D341Med (cell line): ENCODE measurements at regions not wholly inside any gene's neighbourhood (a gene's known extent, or its start where the extent isn't known, plus 50 kb on each side); places are given as distances from the start of the nearest gene placed in this dataset.

Experiments
- DNase-seq: peaks from one replicate; pipeline ENCODE4 v3.0.0; 2012; ENCODE audit warnings: low spot score

DNA sequence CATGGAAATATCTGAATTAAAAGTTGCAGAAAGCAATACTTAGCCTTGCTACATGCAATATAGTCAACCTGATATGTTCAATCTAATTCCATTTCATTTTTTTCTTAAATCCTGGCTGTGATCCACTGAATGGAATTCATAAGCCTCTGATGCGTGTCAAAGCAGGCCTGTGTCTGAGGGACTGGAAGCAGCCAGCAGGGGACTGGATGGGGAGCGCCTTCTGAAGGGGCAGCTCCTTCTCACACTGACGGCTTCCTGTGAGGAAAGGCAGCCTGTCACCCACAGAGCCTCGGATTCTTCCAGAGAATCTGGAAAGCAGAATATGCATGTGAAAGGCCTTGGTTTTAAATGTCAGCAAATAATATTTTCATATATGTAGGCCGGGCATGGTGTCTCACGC, 73.5 kb downstream of the KCNF1 start:
- no peak for DNase-seq

GRCh38 chr2:10985901-10986535, 74.3 kb downstream of the KCNF1 start:
- DNase-seq, result no peak

DNA sequence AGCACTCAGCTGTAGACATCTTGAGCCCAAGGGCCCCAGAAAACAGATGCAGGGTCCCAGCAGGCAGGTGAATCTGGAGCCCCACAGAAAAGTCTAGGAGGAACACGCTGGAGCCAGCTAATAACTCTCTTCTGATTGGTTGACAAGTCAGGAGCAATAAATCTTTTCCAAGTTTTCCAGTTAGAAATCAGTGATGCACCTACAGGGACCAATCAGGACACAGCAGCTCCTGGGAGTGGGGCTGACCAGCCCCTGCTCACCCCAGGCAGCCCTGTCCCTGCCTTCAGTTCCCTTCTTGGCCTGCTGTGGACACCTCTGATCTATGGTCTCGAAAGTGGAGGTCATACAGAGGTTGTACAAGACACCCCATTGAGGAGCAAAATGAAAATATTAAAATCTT, 75.7 kb downstream of the KCNF1 start:
- no peak for DNase-seq

GRCh38 chr2:10987861-10988260, 76.1 kb downstream of the KCNF1 start:
- no peak for DNase-seq

DNA sequence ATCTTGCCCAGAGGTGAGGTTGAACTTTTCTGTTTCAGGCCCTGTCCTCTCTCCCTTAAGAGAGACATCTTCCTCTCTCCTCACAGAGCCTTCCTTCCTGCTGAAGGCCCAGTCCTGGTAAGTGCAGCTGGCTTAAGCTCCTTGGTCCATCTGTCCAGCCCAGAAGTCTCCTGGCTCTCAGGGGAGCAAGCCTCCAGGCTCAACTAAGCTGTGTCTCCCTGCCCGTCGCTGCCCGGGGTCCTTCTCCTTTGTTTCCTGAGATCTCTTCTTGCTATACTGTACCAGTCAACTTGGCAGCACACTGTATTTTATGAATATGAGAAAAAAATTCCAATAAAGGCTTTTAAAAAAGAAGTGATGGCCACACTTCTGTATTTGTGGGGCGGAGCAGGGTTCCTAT, 77.4 kb downstream of the KCNF1 start:
- DNase-seq, result no peak

DNA sequence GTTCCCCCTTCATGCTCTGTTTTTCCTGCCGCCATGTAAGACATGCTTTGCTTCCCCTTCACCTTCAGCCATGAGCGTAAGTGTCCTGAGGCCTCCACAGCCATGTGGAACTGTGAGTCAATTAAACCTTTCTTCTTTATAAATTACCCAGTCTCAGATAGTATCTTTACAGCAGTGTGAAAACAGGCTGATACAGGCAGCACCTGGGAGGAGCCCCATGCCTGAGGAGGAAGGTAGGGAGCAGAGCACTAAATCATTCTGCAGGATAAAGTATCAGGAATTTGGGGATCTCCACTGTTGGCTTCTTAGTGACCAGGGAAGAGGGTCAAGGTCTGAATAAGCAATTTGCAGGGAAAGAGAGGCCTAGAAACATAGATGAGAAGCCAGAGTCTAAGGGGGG, 78.0 kb downstream of the KCNF1 start:
- DNase-seq, result no peak

DNA sequence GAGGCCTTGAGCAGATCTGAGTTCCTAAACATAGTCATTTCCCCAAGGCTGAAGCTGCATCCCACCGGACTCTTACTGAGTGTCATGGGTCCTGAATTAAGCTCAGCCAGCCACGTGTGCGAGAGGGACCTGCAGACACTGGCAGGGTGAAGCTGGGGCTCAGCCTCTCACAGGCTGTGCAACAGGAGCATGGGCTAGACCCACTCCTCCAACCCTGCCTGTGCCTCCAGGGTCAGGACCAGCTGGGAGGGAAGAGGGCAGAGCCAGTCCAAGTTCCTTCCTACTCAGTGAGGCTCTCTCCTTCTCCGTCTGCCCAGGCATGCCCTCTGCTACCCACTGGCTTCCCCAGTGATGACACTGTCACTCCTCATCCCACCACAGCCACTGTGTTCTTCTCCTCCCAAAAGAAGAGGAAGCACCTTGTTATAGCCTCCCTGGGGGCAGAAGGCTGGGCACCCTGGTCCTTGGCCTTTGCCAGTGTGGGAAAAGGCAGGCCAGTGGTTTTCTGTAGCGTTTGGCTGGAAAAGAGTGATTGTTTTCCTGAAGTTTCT, 78.9 kb downstream of the KCNF1 start:
- DNase-seq, result no peak

DNA sequence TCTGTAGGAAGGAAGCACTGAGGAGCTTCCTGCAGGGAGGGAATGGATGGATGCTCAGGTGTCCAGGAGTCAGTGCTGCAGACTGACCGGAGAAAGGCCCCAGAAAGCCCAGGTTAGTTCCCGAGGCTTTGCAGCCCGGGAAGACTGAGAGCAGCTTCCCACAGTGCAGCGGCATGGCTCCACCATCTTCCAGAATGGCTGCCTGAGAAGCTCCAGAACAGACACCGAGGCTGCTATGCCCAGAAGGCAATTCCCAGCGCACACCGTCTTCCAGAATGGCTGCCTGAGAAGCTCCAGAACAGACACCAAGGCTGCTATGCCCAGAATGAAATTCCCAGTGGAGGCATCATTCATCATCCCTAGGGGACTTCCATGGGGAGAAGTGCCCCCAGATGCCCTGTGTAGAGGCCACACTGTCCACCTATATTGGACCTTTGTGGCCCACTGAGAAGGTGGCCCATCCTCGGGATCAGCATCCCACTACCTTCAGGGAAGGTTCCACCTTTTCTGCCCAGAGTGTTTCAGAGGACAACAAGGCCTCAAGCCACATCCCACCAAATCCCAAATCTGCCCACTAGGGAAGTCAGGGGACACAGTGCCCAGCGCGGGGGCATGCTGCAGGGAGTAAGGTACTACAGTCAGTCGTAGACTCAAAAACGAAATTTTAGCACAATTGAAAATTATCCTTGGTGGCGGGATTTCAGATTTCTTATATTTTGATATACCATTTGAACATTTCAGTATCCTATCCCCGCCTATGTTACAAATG, 80.5 kb downstream of the KCNF1 start:
- DNase-seq, result no peak

DNA sequence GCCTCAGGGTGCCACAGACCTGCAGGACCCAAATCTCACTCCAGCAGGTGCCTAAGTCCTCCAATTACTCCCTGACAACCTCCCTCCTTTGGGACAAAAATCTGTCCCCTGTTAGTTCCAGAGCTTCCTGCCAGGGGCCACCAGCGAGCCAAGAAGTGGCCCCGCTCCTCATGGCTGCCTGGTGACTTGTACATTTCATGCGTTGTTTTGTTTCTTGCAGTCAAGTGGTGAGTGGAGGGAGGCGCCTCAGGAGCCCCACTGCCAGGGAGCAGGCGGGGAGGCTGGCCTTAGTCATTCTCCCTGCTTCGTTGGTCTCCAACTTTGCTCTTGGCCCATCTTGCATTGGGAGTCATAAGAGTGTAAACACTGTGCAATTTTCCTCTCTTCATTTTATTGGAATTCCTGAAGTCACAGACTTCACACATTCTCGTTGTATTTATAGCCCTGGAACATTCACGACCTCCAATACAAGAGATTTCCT, 81.3 kb downstream of the KCNF1 start:
- DNase-seq, result no peak

DNA sequence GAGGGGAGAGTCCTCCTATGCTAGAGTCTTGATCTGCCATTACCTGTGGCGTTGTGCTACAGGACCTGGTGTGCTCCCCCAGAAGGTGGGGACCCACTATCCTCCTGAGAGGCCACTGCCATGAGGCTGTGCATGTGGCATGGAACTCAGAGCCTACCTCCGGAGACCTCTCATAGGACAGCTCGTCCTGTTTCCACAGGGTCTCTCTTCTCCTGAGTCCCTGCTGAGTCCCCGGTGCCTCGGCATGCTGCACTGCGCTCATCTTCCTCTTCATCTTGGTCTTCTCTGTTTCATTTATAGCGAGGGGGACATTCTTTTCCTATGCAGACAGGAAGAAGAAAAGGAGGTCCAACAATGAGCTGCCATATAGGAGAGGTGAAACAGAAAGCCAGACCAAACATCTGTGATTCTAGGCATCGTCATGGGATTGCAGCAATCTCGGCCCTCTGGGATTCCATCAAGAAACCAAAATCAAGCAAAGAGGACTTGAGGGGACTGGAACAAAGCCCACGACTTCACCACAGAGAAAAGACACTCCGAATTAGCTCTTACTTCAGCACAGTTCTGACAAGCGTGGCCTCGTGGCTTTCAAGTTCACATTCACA, 83.7 kb downstream of the KCNF1 start:
- no peak for DNase-seq

GRCh38 chr2:11004199-11004598, 92.5 kb downstream of the KCNF1 start:
- no peak for DNase-seq

DNA sequence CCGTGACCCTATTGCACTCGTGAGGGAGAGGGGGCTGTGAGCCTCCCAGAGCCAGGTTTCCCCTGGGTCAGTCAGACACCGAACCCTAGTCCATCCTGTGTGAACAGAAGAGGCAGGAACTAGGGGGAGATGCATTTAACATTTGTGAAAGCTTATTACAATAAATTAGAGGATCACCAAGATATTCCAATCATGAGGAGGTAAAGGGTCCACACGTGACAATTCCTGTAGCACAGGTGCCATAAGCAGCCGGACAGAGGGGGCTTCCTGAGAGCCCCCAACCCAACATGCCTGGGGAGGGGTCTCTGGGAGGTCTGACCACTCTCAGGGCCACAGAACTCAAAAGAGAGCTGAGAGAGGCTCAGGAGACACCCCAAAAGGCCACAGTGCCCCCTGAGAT, 93.3 kb downstream of the KCNF1 start:
- no peak for DNase-seq

GRCh38 chr2:11006191-11006590, 94.5 kb downstream of the KCNF1 start:
- no peak for DNase-seq

- DNase-seq, result no peak
Measured at GRCh38 chr2:11007331-11008264, 95.9 kb downstream of the KCNF1 start.

- DNase-seq, result no peak
Measured at GRCh38 chr2:11008773-11009172, 97.0 kb downstream of the KCNF1 start.

DNA sequence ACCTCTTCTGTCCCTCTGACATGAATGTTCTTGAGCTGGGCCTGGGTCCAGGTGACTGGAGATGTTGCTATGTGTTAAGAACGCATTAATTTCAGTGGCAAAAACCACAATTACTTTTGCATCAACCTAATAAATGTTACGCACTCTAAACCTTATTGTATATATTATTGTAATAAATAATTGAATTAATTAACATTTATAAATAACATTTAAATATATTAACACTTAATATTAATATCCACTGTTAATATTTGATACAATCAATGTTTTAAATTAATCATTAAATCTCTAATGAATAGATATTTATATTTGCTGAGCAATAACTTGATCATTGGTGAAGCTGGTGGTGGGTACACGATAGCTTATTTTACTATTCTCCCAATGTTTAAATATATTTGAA, 97.4 kb downstream of the KCNF1 start:
- no peak for DNase-seq

DNA sequence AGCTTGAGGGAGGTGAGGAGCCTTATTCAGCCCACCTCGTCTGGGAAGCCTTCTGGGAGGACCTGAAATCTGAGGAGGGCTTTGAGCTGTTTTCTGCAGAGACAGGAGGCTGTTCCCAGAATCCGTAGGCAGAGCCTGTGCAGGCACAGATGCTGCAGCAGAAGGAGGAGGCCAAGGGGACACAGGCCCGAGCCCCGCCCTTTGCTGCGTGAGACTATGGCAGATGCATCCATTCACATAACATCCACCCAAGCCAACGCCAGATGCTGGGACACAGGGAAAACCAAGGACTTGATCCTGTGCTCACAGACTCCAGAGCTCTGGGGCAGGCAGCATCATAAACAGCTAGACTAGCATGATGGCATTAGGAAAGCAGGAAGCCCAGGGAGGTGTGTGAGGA, 98.2 kb downstream of the KCNF1 start:
- no peak for DNase-seq

GRCh38 chr2:11011359-11011758, 99.6 kb downstream of the KCNF1 start:
- DNase-seq, result no peak

DNA sequence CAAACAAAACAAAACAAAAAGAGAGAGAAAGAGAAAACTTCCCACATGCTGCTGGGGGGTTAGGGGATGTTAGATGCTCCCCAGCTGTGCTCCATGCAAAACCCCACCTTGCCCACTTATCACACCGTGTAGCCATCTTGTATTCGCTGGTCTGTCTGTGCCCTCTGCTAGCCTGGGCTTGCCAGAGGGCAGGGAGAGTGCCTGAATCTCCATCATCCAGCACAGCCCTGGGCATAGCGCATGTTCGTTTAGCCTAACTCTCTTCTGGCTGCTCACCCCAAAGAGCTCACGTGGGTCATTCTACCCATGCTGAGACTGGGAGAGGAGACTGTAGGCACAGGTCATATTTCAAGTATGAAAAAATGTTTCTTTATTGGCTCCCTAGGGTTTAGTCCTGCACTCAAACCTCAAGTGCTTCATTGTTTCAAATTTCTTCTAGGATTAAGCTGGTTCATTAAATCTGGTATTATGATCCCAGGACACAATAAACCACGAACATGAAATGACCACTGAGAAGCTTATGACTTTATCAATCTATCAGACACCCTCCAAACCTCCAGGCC, 100.5 kb downstream of the KCNF1 start:
- DNase-seq, result no peak

DNA sequence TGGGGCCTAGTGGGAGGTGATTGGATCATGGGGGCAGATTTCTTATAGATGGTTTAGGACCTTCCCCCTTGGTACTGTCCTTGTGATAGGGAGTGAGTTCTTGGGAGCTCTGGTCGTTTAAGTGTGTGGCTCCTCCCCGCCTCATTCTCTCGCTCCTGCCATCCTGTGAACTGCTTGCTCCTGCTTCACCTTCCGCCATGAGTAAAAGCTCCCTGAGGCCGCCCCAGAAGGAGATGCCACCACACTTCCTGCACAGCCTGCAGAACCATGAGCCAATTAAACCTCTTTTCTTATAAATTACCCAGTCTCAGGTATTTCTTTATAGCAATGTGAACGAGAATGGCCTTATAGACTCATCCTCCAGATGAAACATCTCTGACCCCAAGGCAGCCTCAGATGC, 101.5 kb downstream of the KCNF1 start:
- no peak for DNase-seq

GRCh38 chr2:11014026-11014425, 102.3 kb downstream of the KCNF1 start:
- DNase-seq, result no peak
